A549 (cell line): ENCODE measurements at regions not wholly inside any gene's neighbourhood (a gene's known extent, or its start where the extent isn't known, plus 50 kb on each side); places are given as distances from the start of the nearest gene placed in this dataset.

ENCODE experiments used
- ATAC-seq, 2 experiments: fragments of 200-7000 bp in 1 of 2; fragments of >200 bp in 1 of 2; cut with Nextera tagmentation in 1 of 2; cut with Tn5 transposase in 1 of 2; 3 replicates each; pipeline versions ENCODE4 v1.8.0 to v1.9.1; 2018 to 2020; ENCODE audit warnings: mild to moderate bottlenecking in 1 of 2, moderate library complexity in 1 of 2
- CTCF ChIA-PET: fragments of 300-600 bp; sonication (Branson Sonifier 250); formaldehyde crosslinking; extraction: SDS; loops from one replicate; lab custom pipeline; 2021; ENCODE audit warnings: antibody characterized with exemption, inconsistent platforms; lab: Yijun Ruan, JAX
- POLR2A ChIA-PET: fragments of 350-600 bp; formaldehyde crosslinking; extraction: SDS; loops from one replicate; lab custom pipeline; 2021; ENCODE audit warnings: antibody characterized with exemption, inconsistent platforms; lab: Yijun Ruan, JAX
- DNase-seq, 2 experiments: peaks; one replicate each; pipeline versions ENCODE4 v3.0.0 to v3.0.0-alpha.2; 2011 to 2016; ENCODE audit warnings: low read depth in 1 of 2, low spot score in 1 of 2
- FAIRE-seq: peaks from 2 replicates; lab custom pipeline; 2011; peaks lifted over from hg19 to GRCh38; lab: Jason Lieb, UNC
- H3K27ac ChIP-seq, 2 experiments: fragments of >200 bp; sonication (Bioruptor Twin); formaldehyde crosslinking; 3 replicates each; pipeline ENCODE4 v1.5.1; 2016 to 2017
- H3K4me1 ChIP-seq: fragments of >200 bp; sonication (Bioruptor Twin); formaldehyde crosslinking; 3 replicates; pipeline ENCODE4 v1.6.1; 2016
- H3K4me2 ChIP-seq: fragments of >200 bp; sonication (Bioruptor Twin); formaldehyde crosslinking; 3 replicates; pipeline ENCODE4 v1.6.1; 2016
- H3K4me3 ChIP-seq: fragments of >200 bp; sonication (Bioruptor Twin); formaldehyde crosslinking; 3 replicates; pipeline ENCODE4 v1.5.1; 2016
- H3K9me3 ChIP-seq: fragments of >200 bp; sonication (Bioruptor Twin); formaldehyde crosslinking; 3 replicates; pipeline ENCODE4 v1.6.1; 2016
- BCL3 ChIP-seq: fragments of >200 bp; sonication (Bioruptor Twin); formaldehyde crosslinking; IDR thresholded peaks from 3 replicates; pipeline ENCODE4 v1.6.1; 2016
- BHLHE40 ChIP-seq: IDR thresholded peaks from 2 replicates; pipeline ENCODE4 v1.6.1; 2012; ENCODE audit warnings: low read depth, low read length, inconsistent platforms
- CHD4 ChIP-seq: fragments of 200-600 bp; sonication (generic); IDR thresholded peaks from 2 replicates; pipeline ENCODE4 v1.6.1; 2016; ENCODE audit warnings: antibody characterized with exemption, mild to moderate bottlenecking, borderline replicate concordance
- EHF ChIP-seq: fragments of 250-450 bp; sonication (Bioruptor Pico); IDR thresholded peaks from 2 replicates; pipeline ENCODE4 v1.5.0; 2020; ENCODE audit warnings: mild to moderate bottlenecking
- EHMT2 ChIP-seq: fragments of 200-600 bp; sonication (generic); IDR thresholded peaks from 2 replicates; pipeline ENCODE4 v1.6.1; 2016; ENCODE audit warnings: antibody characterized with exemption, low read depth, mild to moderate bottlenecking, moderate library complexity
- ELK1 ChIP-seq: fragments of 150-350 bp; IDR thresholded peaks from 2 replicates; pipeline ENCODE4 v1.6.1; 2014; ENCODE audit warnings: low read depth, mild to moderate bottlenecking, low read length
- EP300 ChIP-seq, 2 experiments: fragments of >200 bp; sonication (Bioruptor Twin); formaldehyde crosslinking; IDR thresholded peaks; 2 replicates in 1 of 2; 3 replicates in 1 of 2; pipeline ENCODE4 v1.6.1; 2016 to 2017
- FOSL2 ChIP-seq, 2 experiments: fragments of 450-650 bp in 1 of 2; fragments of >200 bp in 1 of 2; sonication (Bioruptor Twin) in 1 of 2; formaldehyde crosslinking; IDR thresholded peaks; 2 replicates each; pipeline versions ENCODE4 v1.5.0 to v1.6.1; 2016 to 2020; ENCODE audit warnings: mild to moderate bottlenecking in 1 of 2, moderate library complexity in 1 of 2
- FOXS1 ChIP-seq: fragments of 250-450 bp; sonication (Bioruptor Pico); IDR thresholded peaks from 2 replicates; pipeline ENCODE4 v1.5.0; 2020; ENCODE audit warnings: mild to moderate bottlenecking, moderate library complexity
- GATA3 ChIP-seq: IDR thresholded peaks from 2 replicates; pipeline ENCODE4 v1.6.1; 2012; ENCODE audit warnings: borderline replicate concordance
- HEYL ChIP-seq: fragments of 250-450 bp; sonication (Bioruptor Pico); IDR thresholded peaks from 2 replicates; pipeline ENCODE4 v1.8.0; 2021; ENCODE audit warnings: mild to moderate bottlenecking, moderate library complexity
- HMGXB4 ChIP-seq: fragments of 250-450 bp; sonication (Bioruptor Pico); IDR thresholded peaks from 2 replicates; pipeline ENCODE4 v1.5.0; 2021; ENCODE audit warnings: mild to moderate bottlenecking, moderate library complexity, borderline replicate concordance
- HOXA7 ChIP-seq: fragments of 250-450 bp; sonication (Bioruptor Pico); IDR thresholded peaks from 2 replicates; pipeline ENCODE4 v1.5.0; 2020; ENCODE audit warnings: mild to moderate bottlenecking, moderate library complexity
- HOXB5 ChIP-seq: fragments of 250-450 bp; sonication (Bioruptor Pico); IDR thresholded peaks from 2 replicates; pipeline ENCODE4 v1.5.0; 2020; ENCODE audit warnings: mild to moderate bottlenecking, moderate library complexity
- JUNB ChIP-seq: fragments of >200 bp; sonication (Bioruptor Twin); formaldehyde crosslinking; IDR thresholded peaks from 2 replicates; pipeline ENCODE4 v1.6.1; 2016
- MAX ChIP-seq: IDR thresholded peaks from 2 replicates; pipeline ENCODE4 v1.6.1; 2012
- NFE2L2 ChIP-seq: fragments of 150-350 bp; conservative IDR thresholded peaks from 2 replicates; pipeline ENCODE4 v1.6.1; 2014; ENCODE audit warnings: low read length
- NPAS2 ChIP-seq: fragments of 250-450 bp; sonication (Bioruptor Pico); IDR thresholded peaks from 2 replicates; pipeline ENCODE4 v1.8.0; 2022; ENCODE audit warnings: mild to moderate bottlenecking, moderate library complexity, borderline replicate concordance
- NR3C1 ChIP-seq: fragments of >200 bp; sonication (Bioruptor Twin); formaldehyde crosslinking; IDR thresholded peaks from 3 replicates; pipeline ENCODE4 v1.6.1; 2017
- PBX3 ChIP-seq: IDR thresholded peaks from 2 replicates; pipeline ENCODE4 v1.6.1; 2012
- PHF8 ChIP-seq: fragments of 200-600 bp; sonication (generic); IDR thresholded peaks from 2 replicates; pipeline ENCODE4 v1.6.1; 2016; ENCODE audit warnings: low read depth, mild to moderate bottlenecking, antibody characterized with exemption, moderate library complexity, borderline replicate concordance
- POLR2A ChIP-seq: IDR thresholded peaks from 2 replicates; pipeline ENCODE4 v1.6.1; 2012; ENCODE audit warnings: mild to moderate bottlenecking, low read length
- RARB ChIP-seq: fragments of 250-450 bp; sonication (Bioruptor Pico); IDR thresholded peaks from 2 replicates; pipeline ENCODE4 v1.8.0; 2021; ENCODE audit warnings: mild to moderate bottlenecking, moderate library complexity
- RFX5 ChIP-seq: fragments of 450-650 bp; IDR thresholded peaks from 2 replicates; pipeline ENCODE4 v1.7.1; 2014; ENCODE audit warnings: antibody characterized with exemption, mild to moderate bottlenecking, moderate library complexity
- RNF2 ChIP-seq: fragments of 200-600 bp; sonication (generic); IDR thresholded peaks from 2 replicates; pipeline ENCODE4 v1.6.1; 2016; ENCODE audit warnings: low read depth, mild to moderate bottlenecking, antibody characterized with exemption, moderate library complexity, borderline replicate concordance
- SREBF2 ChIP-seq: fragments of 450-650 bp; IDR thresholded peaks from 2 replicates; pipeline ENCODE4 v1.6.1; 2014; ENCODE audit warnings: mild to moderate bottlenecking, moderate library complexity
- TP53 ChIP-seq: fragments of 250-450 bp; sonication (Bioruptor Pico); IDR thresholded peaks from 2 replicates; pipeline ENCODE4 v1.5.0; 2021; ENCODE audit warnings: mild to moderate bottlenecking, moderate library complexity
- ZFP36 ChIP-seq: fragments of 450-650 bp; IDR thresholded peaks from 2 replicates; pipeline ENCODE4 v1.6.1; 2014; ENCODE audit warnings: borderline replicate concordance; ENCODE audit not compliant: partially characterized antibody
- ZNF302 ChIP-seq: fragments of 250-450 bp; sonication (Bioruptor Pico); IDR thresholded peaks from 2 replicates; pipeline ENCODE4 v1.9.0; 2021; ENCODE audit warnings: inconsistent platforms, mild to moderate bottlenecking, moderate library complexity
- WGBS: methylation state at CpG from one replicate; pipeline ENCODE4 v1.1.6; 2017; ENCODE audit errors: missing lambda C conversion rate; 5-methylcytosine and 5-hydroxymethylcytosine counted together

- TF ChIP-seq GATA3: no peak
- no peak for TF ChIP-seq HOXB5 (CRISPR knock-in tag)
- no peak for TF ChIP-seq FOSL2 (IDR thresholded peaks at IDR 0.05)
- TF ChIP-seq FOSL2 (CRISPR knock-in tag; IDR thresholded peaks at IDR 0.05): no peak
- TF ChIP-seq ZNF302: no peak
- TF ChIP-seq HEYL (CRISPR knock-in tag): no peak
- TF ChIP-seq EHF (CRISPR knock-in tag): no peak
- TF ChIP-seq FOXS1 (CRISPR knock-in tag): no peak
- TF ChIP-seq EHMT2: no peak
- TF ChIP-seq NR3C1: no peak
- no peak for TF ChIP-seq MAX
- TF ChIP-seq BHLHE40: no peak
- TF ChIP-seq JUNB: no peak
- no peak for TF ChIP-seq NFE2L2
- TF ChIP-seq HOXA7 (CRISPR knock-in tag): no peak
- TF ChIP-seq PBX3: no peak
- no peak for TF ChIP-seq BCL3
- TF ChIP-seq TP53: no peak
- no peak for DNase-seq
- WGBS: 0% methylated on average over 1 of the region's 1 CpG
- Histone ChIP-seq H3K9me3 (no peaks in the 10 kb centered on the region), H3K4me1 (no peaks in the 10 kb centered on the region), H3K4me2 (no peak overlapping the region), H3K27ac (no peak overlapping the region), H3K4me3 (no peak overlapping the region)
- ChIA-PET CTCF (interaction anchor here (1.8 kb wide), 1 partner anchor 44 kb away, joined by 4 read pairs; no protein-coding TSS in a partner anchor), POLR2A (no interaction called here)
- ATAC-seq: no peak
- no peak for FAIRE-seq
These were observed 144.8 kb downstream of the TRIM36 start for GRCh38 chr5:115024922-115025321.

GRCh38 chr5:115022303-115022702, 147.4 kb downstream of the TRIM36 start:
- FAIRE-seq (no peak), ATAC-seq (no peak), DNase-seq (no peak)
- no peak overlapping the region for H3K4me3 ChIP-seq
- H3K9me3 ChIP-seq: no peaks in the 10 kb centered on the region
- H3K27ac ChIP-seq: no peak overlapping the region
- H3K4me1 ChIP-seq: no peaks in the 10 kb centered on the region
- POLR2A ChIA-PET: no interaction called here
- no peak overlapping the region for H3K4me2 ChIP-seq
- CTCF ChIA-PET: no interaction called here
- TF ChIP-seq SREBF2 (no peak), NPAS2 (CRISPR knock-in tag) (no peak), BCL3 (no peak), ELK1 (no peak), MAX (no peak), EP300 (IDR thresholded peaks at IDR 0.05) (no peak), HOXB5 (CRISPR knock-in tag) (no peak), ZFP36 (no peak), RARB (CRISPR knock-in tag) (no peak), EHF (CRISPR knock-in tag) (no peak), POLR2A (no peak), JUNB (no peak), RNF2 (no peak), PHF8 (no peak), HMGXB4 (CRISPR knock-in tag) (no peak), RFX5 (no peak), CHD4 (no peak)
